C4-2B (cell line): ENCODE measurements at regions not wholly inside any gene's neighbourhood (a gene's known extent, or its start where the extent isn't known, plus 50 kb on each side); places are given as distances from the start of the nearest gene placed in this dataset.
"Not testable (repeated sequence)": the region's sequence is repeated elsewhere in the genome, so short reads cannot be mapped to it uniquely, and the experiment has no call there.

ENCODE experiments used
- H3K27ac ChIP-seq: fragments of 450-650 bp; 2 replicates; pipeline ENCODE4 v1.5.1; 2017
- CTCF ChIP-seq: fragments of 450-650 bp; conservative IDR thresholded peaks from 2 replicates; pipeline ENCODE4 v1.5.1; 2017; ENCODE audit warnings: mild to moderate bottlenecking
- ZFX ChIP-seq: fragments of 450-650 bp; IDR thresholded peaks from 2 replicates; pipeline ENCODE4 v1.6.1; 2017

DNA sequence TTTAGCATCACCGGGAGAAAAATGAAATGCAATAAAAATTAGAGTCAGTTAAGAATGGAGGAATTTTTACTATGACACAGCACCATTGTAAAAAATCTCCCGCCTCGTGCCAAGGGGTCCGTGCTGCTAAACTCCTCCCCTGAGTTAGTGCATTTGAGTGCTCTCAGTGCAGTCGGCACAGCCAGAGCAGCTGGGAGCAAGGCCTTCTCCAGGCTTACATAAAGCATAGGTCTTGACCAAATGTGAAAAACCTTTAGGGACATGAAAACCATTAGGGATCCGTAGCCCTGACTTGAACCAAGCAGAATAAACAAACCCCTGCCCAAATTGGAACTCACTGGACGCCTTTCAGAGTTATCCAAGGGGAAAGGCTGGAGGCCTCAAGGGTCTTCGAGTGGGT lies 152.6 kb downstream of the PLCE1 start:
- TF ChIP-seq ZFX (no peak), CTCF (no peak)
- no peak overlapping the region for H3K27ac ChIP-seq

DNA sequence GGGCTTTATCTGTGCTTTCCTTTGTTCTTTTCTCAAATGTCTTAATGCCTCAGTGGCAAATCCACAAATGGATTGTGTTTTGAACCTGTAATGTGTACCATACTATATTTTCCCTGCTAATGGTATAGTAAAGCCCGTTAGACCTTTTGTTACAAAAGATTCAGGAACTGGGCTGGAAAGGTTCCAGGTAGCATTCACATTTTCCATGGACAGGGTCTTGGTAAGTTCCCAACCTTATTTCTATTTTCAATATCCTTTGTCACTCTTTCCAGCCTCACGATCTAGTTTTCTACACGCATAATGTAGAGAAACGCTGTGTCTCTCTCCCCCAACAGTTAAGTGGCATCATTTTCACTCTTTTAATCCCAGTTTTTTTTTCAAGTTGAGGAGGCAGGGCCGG lies 153.0 kb downstream of the PLCE1 start:
- no peak for TF ChIP-seq ZFX
- no peak for TF ChIP-seq CTCF
- no peak overlapping the region for H3K27ac ChIP-seq

DNA sequence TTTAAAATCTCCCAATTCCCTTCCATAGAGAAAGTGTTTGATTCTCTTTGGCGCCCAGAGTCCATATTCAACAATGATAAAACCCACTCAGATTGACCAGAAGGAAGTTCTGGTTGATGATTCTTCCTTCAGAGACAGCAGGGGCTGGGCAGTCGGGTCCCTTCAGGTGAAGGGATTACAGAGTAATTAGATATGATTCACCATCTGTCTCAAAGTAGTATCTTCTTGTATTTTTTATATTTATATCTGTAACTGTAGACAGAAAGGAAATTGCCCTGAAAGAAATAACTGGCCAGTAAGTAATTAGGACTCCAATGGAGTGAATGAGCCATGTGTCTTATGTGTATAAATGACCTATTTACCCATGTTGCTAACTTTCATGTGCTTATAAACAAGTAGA lies 156.0 kb downstream of the PLCE1 start:
- TF ChIP-seq ZFX (no peak), CTCF (no peak)
- H3K27ac ChIP-seq = no peak overlapping the region

- H3K27ac ChIP-seq = no peak overlapping the region
- TF ChIP-seq ZFX (no peak), CTCF (no peak)
These were observed 156.9 kb downstream of the PLCE1 start for GRCh38 chr10:94150541-94151184.

DNA sequence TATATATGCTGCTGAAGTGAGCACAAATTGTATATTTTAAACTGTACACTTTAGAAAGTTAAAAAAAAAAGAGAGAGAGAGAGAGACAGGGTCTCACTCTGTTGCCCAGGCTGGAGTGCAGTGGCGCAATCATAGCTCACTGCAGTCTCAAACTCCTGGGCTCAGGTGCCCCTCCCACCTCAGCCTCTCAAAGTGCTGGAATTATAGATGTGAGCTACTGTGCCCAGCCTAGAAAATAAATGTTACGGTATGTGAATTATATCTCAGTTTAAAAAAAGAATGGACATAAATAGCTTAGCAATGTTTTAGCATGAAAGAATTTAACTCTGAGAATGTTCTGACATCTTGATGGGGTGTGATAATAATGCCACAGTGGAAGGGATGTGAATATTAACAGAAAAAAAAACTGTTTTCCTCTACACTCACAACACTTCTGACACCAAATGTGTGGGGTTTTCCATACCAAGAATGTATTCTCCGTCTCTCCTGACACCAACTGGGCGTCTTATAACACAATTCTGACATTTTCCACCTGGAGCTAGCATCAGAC lies 162.1 kb downstream of the PLCE1 start:
- TF ChIP-seq ZFX = no peak
- no peak for TF ChIP-seq CTCF
- H3K27ac ChIP-seq = no peak overlapping the region

DNA sequence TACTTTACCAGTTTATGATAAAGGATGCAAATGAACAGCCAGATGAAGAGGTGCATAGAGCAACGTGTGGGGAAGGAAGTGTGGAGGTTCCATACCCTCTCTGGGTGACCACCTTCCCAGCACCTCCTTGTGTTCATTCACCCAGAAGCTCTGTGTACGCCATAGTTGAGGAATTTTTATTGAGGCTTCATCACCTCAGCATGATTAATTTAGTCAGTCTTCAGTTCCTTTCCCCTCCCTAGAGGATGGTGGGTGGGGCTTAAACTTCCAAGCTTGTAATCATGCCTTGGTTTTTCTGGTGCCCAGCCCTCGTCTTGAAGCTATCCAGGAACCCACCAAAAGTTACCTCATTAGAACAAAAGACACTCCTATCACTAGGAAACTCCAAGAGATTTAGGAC lies 162.7 kb downstream of the PLCE1 start:
- no peak overlapping the region for H3K27ac ChIP-seq
- TF ChIP-seq ZFX = no peak
- no peak for TF ChIP-seq CTCF

DNA sequence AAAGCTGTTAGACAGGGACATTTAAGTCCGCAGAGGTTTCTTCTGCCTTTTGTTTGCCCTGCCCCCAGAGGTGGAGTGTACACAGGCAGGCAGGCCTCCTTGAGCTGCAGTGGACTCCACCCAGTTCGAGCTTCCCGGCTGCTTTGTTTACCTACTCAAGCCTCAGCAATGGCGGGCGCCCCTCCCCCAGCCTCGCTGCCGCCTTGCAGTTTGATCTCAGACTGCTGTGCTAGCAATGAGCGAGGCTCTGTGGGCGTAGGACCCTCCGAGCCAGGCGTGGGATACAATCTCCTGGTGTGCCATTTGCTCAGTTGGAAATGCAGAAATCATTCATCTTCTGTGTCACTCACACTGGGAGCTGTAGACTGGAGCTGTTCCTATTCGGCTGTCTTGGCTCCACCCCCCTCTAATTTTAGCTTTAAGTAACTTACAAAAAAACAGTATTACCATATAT lies 171.5 kb downstream of the PLCE1 start:
- not testable (repeated sequence) for H3K27ac ChIP-seq

DNA sequence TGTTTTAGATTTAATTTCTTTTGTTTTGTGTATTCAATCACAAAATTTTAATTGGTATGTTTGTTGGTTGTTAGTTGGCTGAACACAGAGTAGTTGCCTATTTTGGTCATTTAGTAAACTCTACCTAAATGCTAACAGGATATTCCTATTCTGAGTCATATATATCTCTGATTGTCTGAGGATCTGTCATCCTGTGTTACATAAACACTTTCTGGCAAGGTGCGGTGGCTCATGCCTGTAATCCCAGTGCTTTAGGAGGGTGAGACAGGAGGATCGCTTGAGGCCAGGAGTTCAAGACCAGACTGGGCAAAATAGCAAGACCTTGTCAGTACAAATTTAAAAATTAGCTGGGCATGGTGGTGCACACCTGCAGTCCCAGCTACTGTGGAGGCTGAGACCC lies 178.6 kb downstream of the PLCE1 start:
- H3K27ac ChIP-seq = no peak overlapping the region
- no peak for TF ChIP-seq CTCF
- no peak for TF ChIP-seq ZFX
